Right lung (tissue), 2 donors: ENCODE measurements at regions not wholly inside any gene's neighbourhood (a gene's known extent, or its start where the extent isn't known, plus 50 kb on each side); places are given as distances from the start of the nearest gene placed in this dataset.
A peak's percentile ranks its signal among the peaks of the same experiment; 100 is the strongest.
"Not testable (repeated sequence)": the region's sequence is repeated elsewhere in the genome, so short reads cannot be mapped to it uniquely, and the experiment has no call there.

Experiments
- DNase-seq, 2 donors: peaks; one replicate each; pipeline ENCODE4 v3.0.0-alpha.2; 2013

GRCh38 chr4:148550788-148551187 is 108.6 kb upstream of the NR3C2 start:
- no peak for DNase-seq

DNA sequence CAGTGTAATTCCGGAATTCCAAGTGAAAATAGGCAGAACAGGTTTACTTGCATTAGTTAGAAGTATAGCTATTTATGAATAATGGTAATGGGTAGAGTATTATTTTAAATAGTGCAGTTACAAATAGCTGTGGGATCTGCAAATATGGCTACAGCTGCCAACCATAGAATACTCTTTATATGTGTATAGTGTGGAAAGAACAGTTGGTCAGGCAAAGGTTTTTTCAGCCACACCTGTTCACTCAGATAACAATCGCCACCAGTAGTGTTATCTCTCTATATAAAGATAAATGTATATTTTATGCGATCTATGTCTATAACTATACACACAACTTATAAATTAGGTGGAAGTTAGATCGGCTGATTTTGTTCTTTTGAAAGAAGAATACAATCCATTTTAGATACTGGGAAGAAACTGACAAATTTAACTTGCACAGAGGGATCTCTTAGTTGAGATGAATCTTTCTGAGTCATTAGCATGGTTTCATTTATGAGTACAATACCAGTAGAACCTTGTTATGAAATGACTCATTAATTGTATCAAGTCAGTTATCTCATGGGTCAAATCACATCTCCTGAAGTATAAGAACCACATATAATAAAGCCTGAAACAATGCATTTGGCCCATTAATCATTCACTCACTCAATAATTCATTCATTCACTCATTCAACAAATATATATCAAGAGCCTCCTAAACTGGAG is 100.9 kb upstream of the NR3C2 start:
- no peak for DNase-seq

- no peak for DNase-seq
Measured at GRCh38 chr4:148540622-148541326, 98.6 kb upstream of the NR3C2 start.

GRCh38 chr4:148539387-148539786 is 97.2 kb upstream of the NR3C2 start:
- no peak for DNase-seq

DNA sequence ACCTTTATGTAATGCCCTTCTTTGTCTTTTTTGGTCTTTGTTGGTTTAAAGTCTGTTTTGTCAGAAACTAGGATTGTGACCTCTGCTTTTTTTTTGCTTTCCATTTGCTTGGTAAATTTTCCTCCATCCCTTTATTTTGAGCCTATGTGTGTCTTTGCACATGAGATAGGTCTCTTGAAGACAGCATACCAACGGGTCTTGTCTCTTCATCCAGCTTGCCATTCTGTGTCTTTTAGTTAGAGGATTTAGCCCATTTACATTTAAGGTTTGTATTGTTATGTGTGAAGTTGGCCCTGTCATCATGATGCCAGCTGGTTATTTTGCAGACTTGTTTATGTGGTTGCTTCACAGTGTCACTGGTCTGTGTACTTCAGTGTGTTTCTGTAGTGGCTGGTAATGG is 91.6 kb upstream of the NR3C2 start:
- DNase-seq: not testable (repeated sequence)

GRCh38 chr4:148530114-148530513 is 87.9 kb upstream of the NR3C2 start:
- no peak for DNase-seq

DNA sequence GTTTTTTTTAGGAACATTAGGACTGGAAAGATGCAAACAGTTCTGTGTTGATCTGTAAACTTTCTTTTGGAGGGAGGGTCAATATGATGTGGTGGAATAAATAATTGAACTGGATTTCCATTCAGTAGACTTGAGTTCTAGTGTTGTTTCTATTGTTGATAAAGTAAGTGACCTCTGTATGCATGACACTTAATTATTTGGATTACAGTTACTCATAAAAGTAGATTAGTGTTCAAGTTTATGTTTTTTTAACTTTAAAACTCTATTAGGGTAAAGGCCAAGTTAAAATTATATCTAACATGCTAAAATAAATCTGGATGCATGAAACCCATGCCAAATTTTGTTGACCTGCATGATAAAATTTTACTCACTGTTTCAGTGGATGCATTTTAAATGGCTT is 85.4 kb upstream of the NR3C2 start:
- DNase-seq: peak; percentile 54 to 60

DNA sequence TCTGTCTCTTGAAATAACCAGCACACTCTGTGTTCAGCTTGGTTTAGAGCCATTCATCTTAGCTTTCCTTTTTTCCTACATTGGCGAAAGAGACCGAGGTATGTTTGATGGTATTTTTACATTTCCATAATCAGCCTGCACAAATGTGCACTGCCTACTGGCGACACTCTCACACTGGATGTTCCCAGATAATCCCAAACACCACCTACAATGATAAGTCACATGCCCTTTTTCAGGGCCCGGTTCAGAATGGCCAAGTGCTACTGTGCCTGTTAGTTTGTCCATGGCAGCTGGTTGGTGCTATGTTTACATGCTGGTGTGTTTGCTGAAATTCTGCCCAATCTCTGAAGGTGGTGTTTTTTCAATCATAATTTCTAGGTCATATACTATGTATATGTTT is 80.8 kb upstream of the NR3C2 start:
- DNase-seq: no peak

GRCh38 chr4:148515248-148515647 is 73.0 kb upstream of the NR3C2 start:
- no peak for DNase-seq

DNA sequence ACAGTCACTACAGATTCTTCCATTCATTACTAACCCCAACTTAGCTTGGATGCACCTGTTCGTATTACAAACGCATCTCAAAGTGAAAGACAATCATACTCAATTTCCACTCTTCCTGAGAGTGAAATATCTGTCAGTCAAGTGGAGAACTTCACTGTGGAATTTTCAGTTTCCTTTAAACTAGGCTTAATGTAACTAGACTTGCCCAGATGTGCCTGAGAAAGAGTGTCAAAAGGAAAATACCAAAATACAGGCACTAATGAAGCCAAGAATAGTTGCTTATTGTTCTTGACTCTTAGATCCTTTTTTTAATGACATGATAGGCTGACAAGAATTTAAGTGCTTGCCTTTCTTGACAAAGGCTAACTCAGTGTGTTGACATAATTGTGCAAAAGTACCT is 72.4 kb upstream of the NR3C2 start:
- no peak for DNase-seq

GRCh38 chr4:148514041-148514440 is 71.8 kb upstream of the NR3C2 start:
- no peak for DNase-seq

- no peak for DNase-seq
Measured at GRCh38 chr4:148510211-148510610, 68.0 kb upstream of the NR3C2 start.

DNA sequence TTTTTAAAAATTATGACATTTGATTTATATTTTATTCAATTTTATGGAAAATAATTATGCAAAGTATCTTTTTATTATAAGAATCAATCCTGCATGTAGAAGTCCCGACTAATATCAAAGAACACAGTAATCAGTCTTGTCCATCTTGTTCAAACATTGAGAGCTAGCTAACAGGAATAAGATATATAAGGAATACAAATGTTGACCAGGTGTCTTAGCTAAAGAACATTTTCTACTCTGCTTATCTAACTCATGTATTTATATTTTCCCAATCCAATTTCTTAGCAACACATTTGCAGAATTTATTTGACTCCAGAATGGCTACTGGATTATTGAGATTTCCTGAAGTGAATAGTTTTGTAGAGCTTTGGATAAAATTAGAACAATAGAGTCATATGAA is 61.5 kb upstream of the NR3C2 start:
- no peak for DNase-seq

DNA sequence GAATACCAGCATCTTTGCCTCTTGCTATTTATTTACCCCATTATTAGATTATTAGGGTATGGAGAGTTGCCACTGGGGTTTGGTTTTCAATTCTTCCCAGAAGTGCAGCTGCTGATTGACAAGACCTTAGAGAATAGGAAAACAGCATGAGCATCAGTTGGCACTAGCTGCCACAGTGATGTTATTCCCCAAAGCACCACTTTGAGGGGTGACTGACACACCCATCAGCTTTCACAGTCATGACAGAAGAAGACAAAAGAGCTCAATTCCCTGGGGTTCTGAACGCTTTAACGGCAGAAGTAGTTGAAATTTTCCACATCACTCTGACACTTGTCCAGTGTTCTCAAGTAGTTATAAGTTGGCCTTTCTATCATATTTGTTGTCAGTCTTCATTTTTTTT is 55.0 kb upstream of the NR3C2 start:
- DNase-seq: no peak

DNA sequence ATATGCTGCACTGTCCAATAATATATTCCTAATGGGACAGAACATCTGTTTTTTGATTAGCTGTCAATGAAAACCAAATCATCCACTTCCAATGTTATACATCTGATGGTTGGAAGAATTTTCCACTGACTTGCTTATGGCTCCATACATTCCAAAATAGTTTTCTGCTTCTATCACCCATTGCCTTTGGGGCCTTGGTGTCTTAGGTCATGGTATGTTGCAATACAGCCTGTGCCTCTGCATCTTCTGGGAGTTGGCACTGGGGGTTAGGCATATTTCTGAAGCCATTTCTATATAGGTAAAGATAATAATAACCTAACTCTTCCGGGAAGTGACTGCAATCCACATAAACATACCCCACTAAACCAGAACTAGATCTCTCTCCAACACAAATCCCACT is 53.2 kb upstream of the NR3C2 start:
- DNase-seq: no peak
